Progenitor cell of endocrine pancreas (in vitro differentiated cells): ENCODE measurements at regions not wholly inside any gene's neighbourhood (a gene's known extent, or its start where the extent isn't known, plus 50 kb on each side); places are given as distances from the start of the nearest gene placed in this dataset.
A peak's percentile ranks its signal among the peaks of the same experiment; 100 is the strongest.

ENCODE experiments used
- DNase-seq: peaks from one replicate; pipeline ENCODE4 v3.0.0; 2021; ENCODE audit warnings: low spot score; ENCODE audit not compliant: unreplicated experiment
- H3K27ac Mint-ChIP-seq: 2 replicates; pipeline ENCODE4 v1.8.0; 2021; ENCODE audit warnings: mild to moderate bottlenecking, moderate library complexity, mixed read lengths
- H3K27me3 Mint-ChIP-seq: 2 replicates; pipeline ENCODE4 v1.8.0; 2021; ENCODE audit warnings: mixed read lengths
- H3K36me3 Mint-ChIP-seq: 2 replicates; pipeline ENCODE4 v1.8.0; 2022; ENCODE audit warnings: mixed read lengths; ENCODE audit not compliant: insufficient read depth
- H3K4me1 Mint-ChIP-seq: 2 replicates; pipeline ENCODE4 v1.8.0; 2021; ENCODE audit warnings: low read depth, mixed read lengths
- H3K4me3 Mint-ChIP-seq: 2 replicates; pipeline ENCODE4 v1.8.0; 2021; ENCODE audit warnings: low read depth, mild to moderate bottlenecking, moderate library complexity, mixed read lengths
- H3K9me3 Mint-ChIP-seq: 2 replicates; pipeline ENCODE4 v1.8.0; 2021; ENCODE audit warnings: low read depth, mixed read lengths
- TF ChIP-seq, protein P1 (sequence below): fragments of 200-600 bp; sonication (generic); IDR thresholded peaks from one replicate; pipeline ENCODE4 v1.5.0; 2021; ENCODE audit warnings: antibody characterized with exemption, mild to moderate bottlenecking; ENCODE audit not compliant: unreplicated experiment

DNA sequence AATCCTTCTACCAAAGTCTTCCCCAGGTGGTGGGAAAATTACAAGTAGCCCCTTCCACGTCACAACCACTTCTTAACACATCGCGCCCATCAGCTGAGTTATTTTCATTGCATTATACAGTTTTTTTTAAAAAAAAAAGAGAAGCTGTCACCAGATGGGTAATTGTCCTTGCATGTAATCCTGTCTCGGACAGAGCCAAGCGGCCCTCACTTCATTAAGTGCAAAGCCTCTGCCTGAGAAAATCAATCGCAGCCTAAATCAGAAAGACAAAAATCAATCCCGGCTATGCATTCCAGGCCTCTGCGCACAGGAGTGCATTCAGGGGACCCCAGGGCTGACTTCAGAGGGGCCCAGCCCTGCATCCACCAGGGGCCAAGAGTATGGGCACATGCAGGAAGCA, 538.9 kb downstream of the NPHP4 start:
- Mint-ChIP-seq H3K27ac (no peak overlapping the region), H3K27me3 (peaks cover 35% of the 10 kb centered on the region), H3K9me3 (no peaks in the 10 kb centered on the region), H3K4me1 (peaks cover 5% of the 10 kb centered on the region), H3K36me3 (no peaks in the 10 kb centered on the region), H3K4me3 (no peak overlapping the region)
- TF ChIP-seq, protein P1, sequence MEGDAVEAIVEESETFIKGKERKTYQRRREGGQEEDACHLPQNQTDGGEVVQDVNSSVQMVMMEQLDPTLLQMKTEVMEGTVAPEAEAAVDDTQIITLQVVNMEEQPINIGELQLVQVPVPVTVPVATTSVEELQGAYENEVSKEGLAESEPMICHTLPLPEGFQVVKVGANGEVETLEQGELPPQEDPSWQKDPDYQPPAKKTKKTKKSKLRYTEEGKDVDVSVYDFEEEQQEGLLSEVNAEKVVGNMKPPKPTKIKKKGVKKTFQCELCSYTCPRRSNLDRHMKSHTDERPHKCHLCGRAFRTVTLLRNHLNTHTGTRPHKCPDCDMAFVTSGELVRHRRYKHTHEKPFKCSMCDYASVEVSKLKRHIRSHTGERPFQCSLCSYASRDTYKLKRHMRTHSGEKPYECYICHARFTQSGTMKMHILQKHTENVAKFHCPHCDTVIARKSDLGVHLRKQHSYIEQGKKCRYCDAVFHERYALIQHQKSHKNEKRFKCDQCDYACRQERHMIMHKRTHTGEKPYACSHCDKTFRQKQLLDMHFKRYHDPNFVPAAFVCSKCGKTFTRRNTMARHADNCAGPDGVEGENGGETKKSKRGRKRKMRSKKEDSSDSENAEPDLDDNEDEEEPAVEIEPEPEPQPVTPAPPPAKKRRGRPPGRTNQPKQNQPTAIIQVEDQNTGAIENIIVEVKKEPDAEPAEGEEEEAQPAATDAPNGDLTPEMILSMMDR, result no peak
- DNase-seq, result no peak

DNA sequence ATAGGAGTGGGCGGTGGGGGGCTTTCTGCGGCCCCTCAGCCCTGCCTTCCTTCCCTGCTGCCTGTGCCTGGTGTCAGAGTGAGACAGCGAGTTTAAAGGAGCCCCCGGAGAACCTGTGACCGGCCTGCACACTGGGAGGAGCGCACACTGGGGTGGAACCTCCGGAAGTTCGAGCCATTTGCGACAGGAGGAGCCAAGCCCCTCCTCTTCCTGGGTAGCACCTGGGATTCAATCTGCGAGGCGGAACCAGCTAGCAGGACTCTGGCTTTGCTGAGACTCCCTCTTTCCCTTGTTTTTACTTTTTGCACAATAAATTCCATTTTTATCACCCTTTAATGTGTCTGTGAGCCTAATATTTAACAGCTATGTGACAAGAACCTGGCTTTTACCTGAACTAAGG, 540.6 kb downstream of the NPHP4 start:
- Mint-ChIP-seq H3K27me3 (peaks cover 36% of the 10 kb centered on the region), H3K27ac (no peak overlapping the region), H3K4me3 (no peak overlapping the region), H3K36me3 (no peaks in the 10 kb centered on the region), H3K4me1 (peaks cover 5% of the 10 kb centered on the region), H3K9me3 (no peaks in the 10 kb centered on the region)
- DNase-seq, result no peak
- TF ChIP-seq, protein P1, result no peak

DNA sequence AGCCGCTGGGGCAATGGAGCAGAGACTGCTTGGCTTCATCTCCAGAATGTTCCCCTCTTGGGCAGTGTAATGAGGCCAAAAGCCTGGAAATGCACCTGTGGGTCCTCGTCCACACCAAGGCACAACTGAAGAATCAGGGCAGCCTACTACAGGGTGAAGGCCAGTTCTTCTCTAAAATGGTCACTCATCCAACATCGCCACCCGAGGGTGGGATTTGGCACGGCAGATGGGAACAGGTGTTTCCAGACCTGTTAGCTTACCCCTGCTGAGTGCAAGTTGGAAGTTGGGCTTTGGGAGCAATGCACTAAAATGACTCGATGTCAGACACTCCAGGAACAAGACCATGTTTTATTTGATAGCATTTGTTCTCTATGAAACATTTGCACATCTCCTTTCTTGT, 543.7 kb downstream of the NPHP4 start:
- H3K4me1 Mint-ChIP-seq, result peaks cover 4% of the 10 kb centered on the region
- H3K27ac Mint-ChIP-seq, result no peak overlapping the region
- no peak for DNase-seq
- TF ChIP-seq, protein P1, result peak; percentile 35
- no peaks in the 10 kb centered on the region for H3K36me3 Mint-ChIP-seq
- H3K9me3 Mint-ChIP-seq, result no peaks in the 10 kb centered on the region
- peaks cover 22% of the 10 kb centered on the region for H3K27me3 Mint-ChIP-seq
- no peak overlapping the region for H3K4me3 Mint-ChIP-seq

DNA sequence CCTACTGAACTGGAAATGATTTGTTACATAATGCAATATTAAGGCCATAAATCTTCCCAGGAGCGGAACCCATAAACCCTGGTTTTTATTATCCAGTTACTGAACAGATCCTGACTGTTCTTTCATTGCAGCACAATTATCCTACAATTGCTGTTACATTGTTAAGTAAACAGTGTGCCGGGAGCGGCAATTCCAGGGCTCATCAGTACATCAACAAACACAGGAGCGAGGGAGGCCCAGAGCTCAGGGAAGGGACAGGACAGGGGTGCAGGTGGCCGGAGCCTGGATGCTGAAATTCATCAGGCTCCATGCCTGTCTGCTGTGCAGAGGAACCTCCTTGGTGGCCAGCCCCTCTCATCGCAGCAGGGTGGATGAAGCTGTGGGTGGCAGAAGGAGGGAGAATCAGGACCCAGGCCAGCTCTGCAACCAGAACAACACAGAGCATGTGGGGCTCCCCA, 544.7 kb downstream of the NPHP4 start:
- Mint-ChIP-seq H3K4me1 (no peaks in the 10 kb centered on the region), H3K27ac (no peak overlapping the region), H3K36me3 (no peaks in the 10 kb centered on the region), H3K27me3 (peaks cover 23% of the 10 kb centered on the region), H3K9me3 (no peaks in the 10 kb centered on the region), H3K4me3 (no peak overlapping the region)
- no peak for DNase-seq
- TF ChIP-seq, protein P1, result no peak

DNA sequence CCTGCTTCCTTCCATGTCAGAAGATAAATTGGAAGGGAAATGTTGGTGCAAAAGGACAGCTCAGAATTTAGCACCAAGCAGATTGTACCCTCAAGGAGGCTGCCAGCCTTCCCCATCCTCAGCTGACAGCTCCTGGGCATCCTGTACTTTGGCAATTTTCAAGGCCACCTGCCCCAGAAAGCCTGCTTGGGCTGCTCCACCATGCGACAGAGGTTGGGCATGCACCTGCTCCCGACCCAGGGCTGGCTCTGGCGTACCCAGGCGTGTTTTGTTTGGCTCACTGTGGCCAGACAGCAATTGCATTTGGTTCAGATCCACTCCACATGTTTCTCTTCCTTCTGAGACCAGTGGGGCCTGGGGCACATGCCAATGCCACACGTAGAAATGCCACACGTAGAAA, 547.8 kb downstream of the NPHP4 start:
- no peak for DNase-seq
- H3K36me3 Mint-ChIP-seq, result no peaks in the 10 kb centered on the region
- no peak overlapping the region for H3K4me3 Mint-ChIP-seq
- TF ChIP-seq, protein P1, result no peak
- H3K9me3 Mint-ChIP-seq, result no peaks in the 10 kb centered on the region
- H3K27me3 Mint-ChIP-seq, result peaks cover 27% of the 10 kb centered on the region
- no peak overlapping the region for H3K27ac Mint-ChIP-seq
- H3K4me1 Mint-ChIP-seq, result no peaks in the 10 kb centered on the region
